Effector memory CD8-positive, alpha-beta T cell (primary cell): ENCODE measurements at regions not wholly inside any gene's neighbourhood (a gene's known extent, or its start where the extent isn't known, plus 50 kb on each side); places are given as distances from the start of the nearest gene placed in this dataset.

Source experiments
- ATAC-seq: fragments of 150-1000 bp; cut with Tn5 transposase; replicated peaks from 2 replicates; pipeline ENCODE4 v1.10.0; 2021; ENCODE audit warnings: mild to moderate bottlenecking, moderate library complexity
- DNase-seq, 3 experiments: peaks; one replicate each; pipeline ENCODE4 v3.0.0; 2021
- H3K27ac Mint-ChIP-seq, 2 donors: one replicate each; pipeline ENCODE4 v1.8.0; 2022; ENCODE audit warnings: mild to moderate bottlenecking in 2 of 2, mixed read lengths in 2 of 2, moderate library complexity in 2 of 2
- H3K27me3 Mint-ChIP-seq, 2 donors: one replicate each; pipeline ENCODE4 v1.8.0; 2022; ENCODE audit warnings: mixed read lengths in 2 of 2
- H3K36me3 Mint-ChIP-seq: one replicate; pipeline ENCODE4 v1.8.0; 2022; ENCODE audit warnings: mild to moderate bottlenecking, moderate library complexity, mixed read lengths; ENCODE audit not compliant: insufficient read depth
- H3K4me1 Mint-ChIP-seq, 2 donors: one replicate each; pipeline ENCODE4 v1.8.0; 2022; ENCODE audit warnings: low read depth in 2 of 2, mixed read lengths in 2 of 2
- H3K4me3 Mint-ChIP-seq, 2 donors: one replicate each; pipeline ENCODE4 v1.8.0; 2022; ENCODE audit warnings: mild to moderate bottlenecking in 2 of 2, mixed read lengths in 2 of 2, moderate library complexity in 2 of 2
- H3K9me3 Mint-ChIP-seq, 2 donors: one replicate each; pipeline ENCODE4 v1.8.0; 2022; ENCODE audit warnings: mixed read lengths in 2 of 2

DNA sequence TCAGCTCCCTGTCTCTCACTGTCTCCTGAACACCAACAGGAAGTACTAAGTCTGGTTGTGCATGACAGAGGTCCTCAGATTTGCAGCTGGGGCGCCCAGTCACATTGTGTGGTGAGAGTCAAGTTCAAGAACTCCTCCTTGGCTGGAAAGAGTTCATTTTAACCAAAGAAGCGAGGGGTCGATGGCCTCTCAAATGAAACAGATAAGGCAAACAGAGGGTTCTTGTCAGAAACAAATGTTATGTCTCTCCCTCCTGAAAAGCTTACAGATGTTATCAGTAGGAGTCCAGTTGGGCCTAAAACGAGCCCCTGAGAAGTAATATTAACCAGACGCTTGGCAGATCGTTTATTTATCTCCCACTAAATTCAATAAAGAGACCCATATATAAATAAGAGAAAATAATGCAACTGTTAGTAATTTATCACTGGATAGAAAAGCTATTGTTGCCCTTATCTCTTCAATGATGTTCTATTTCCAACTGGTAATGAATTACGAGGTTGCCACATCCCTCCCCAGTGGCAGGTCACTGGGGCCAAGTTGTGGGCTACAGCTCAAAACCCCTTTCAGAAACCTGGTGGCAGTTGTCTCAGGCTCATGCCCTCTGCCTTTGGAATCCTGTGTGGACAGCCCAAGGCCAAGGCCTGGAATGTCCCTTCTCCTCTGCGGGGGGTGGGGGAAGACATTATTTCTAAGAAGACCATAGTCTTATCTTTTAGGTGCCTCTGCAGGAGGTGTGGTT, 307.5 kb upstream of the DYNLRB2 start:
- no peaks in the 10 kb centered on the region for H3K9me3 Mint-ChIP-seq
- no peak overlapping the region for H3K27ac Mint-ChIP-seq
- no peak for DNase-seq
- H3K27me3 Mint-ChIP-seq, result peaks cover 10 to 15% of the 10 kb centered on the region in 2 donors
- no peaks in the 10 kb centered on the region for H3K36me3 Mint-ChIP-seq
- no peak overlapping the region for H3K4me3 Mint-ChIP-seq
- no peak for ATAC-seq
- no peaks in the 10 kb centered on the region for H3K4me1 Mint-ChIP-seq

DNA sequence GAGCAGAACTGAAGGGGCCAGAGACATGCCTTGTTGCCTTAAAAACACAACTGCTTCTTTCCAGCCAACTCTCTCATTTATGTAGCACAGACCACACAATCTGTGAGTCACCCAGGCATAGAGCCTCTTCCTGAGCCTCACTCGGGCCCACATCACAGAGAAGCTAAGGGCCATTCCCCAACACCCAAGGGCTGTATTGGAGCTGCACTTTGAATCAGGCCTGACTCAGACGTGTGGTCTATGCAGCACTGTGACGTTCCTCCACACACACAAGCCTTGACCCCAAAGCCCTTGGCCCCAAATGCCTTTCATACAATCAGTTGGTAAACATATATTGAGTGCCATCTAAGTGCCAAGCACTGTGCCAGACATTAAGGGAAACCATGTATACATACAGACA, 308.9 kb upstream of the DYNLRB2 start:
- H3K4me3 Mint-ChIP-seq, result no peak overlapping the region
- DNase-seq (no peak), ATAC-seq (no peak)

DNA sequence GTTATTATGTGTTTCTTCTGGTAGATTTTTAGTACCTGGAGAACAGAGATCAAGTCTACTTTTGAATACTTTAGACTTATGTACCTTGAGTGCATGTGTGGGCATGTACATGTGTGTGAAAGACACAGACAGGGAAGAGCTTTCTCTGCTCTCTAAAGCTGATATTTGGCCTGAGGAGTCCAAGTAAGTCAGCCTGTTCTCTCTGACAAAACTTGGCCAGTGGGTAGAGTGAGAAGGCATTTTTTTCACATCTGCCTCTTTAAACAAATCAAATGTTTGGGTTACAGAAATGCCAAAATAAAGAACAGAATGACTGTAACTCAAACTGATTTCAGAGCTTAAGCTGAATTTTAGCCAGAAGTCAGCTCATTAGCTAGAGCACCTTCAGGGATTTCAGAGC, 309.7 kb upstream of the DYNLRB2 start:
- DNase-seq (no peak), ATAC-seq (no peak)
- no peaks in the 10 kb centered on the region for H3K9me3 Mint-ChIP-seq
- H3K36me3 Mint-ChIP-seq, result no peaks in the 10 kb centered on the region
- H3K27me3 Mint-ChIP-seq, result peaks cover 15 to 16% of the 10 kb centered on the region in 2 donors
- H3K27ac Mint-ChIP-seq, result no peak overlapping the region
- no peaks in the 10 kb centered on the region for H3K4me1 Mint-ChIP-seq
- H3K4me3 Mint-ChIP-seq, result no peak overlapping the region

More for the DNA sequence above, 308.9 kb upstream of the DYNLRB2 start:
- Mint-ChIP-seq H3K27ac (no peak overlapping the region), H3K27me3 (peaks cover 9 to 15% of the 10 kb centered on the region in 2 donors), H3K36me3 (no peaks in the 10 kb centered on the region), H3K4me1 (no peaks in the 10 kb centered on the region), H3K9me3 (no peaks in the 10 kb centered on the region)

DNA sequence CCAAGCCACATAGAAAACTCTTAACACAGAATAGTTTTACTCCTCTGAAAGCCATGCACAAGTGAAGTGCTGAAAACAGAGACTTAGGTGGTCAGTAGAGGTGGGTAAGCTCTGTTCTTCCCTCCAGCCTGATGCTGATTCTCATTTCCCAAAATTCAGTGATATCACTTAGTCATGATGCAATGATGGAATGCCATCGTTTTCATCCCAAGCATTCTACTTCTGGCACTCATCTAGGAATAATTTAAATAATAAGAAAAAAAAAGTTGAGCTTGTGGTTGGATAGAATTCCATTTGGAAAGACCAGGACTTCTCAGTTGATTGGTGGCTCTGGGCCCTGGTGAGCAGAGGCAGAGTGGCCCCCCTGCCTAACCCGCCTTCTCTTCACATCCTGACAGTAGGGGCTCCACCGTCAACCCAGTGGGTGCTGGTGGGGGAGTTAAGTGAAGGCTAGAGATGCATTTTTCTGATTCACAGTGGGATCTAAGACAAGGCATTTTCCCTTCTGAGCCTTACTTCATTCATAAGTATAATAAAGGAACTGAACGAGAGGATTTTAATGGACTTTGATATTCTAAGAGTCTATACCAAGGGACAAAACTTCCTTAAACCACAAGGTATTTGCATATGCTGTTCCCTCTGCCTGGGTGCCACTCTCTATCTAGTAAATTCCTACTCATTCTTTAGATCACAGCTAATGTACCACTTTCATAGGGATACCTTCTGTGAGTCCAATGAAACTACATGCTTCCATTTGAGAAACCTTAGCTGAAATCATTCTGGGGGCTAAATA, 310.3 kb upstream of the DYNLRB2 start:
- Mint-ChIP-seq H3K27ac (no peak overlapping the region), H3K4me3 (no peak overlapping the region), H3K9me3 (no peaks in the 10 kb centered on the region), H3K36me3 (no peaks in the 10 kb centered on the region), H3K27me3 (peaks cover 15 to 16% of the 10 kb centered on the region in 2 donors), H3K4me1 (no peaks in the 10 kb centered on the region)
- ATAC-seq, result no peak
- no peak for DNase-seq

DNA sequence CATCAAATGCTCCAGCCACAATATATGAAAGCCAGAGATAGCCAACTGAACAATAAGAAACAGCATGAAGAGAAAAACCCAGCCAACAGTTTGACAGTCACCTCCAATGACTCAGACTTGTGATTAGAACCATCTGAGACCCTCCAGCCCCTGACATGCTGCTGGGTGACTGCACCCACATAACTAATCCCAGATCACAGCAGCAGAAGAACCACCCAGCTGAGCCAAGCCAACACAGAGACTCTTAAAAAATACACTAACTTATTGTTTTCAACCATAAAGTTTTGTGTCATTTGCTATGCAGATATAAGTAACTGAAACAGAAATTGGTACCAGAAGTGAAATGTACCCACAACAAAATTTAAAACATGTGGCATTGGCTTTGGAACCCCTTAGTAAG, 314.3 kb upstream of the DYNLRB2 start:
- Mint-ChIP-seq H3K27me3 (peaks cover 6 to 21% of the 10 kb centered on the region in 2 donors), H3K4me1 (no peaks in the 10 kb centered on the region), H3K9me3 (no peaks in the 10 kb centered on the region), H3K36me3 (no peaks in the 10 kb centered on the region), H3K4me3 (no peak overlapping the region), H3K27ac (no peak overlapping the region)
- DNase-seq (no peak), ATAC-seq (no peak)

DNA sequence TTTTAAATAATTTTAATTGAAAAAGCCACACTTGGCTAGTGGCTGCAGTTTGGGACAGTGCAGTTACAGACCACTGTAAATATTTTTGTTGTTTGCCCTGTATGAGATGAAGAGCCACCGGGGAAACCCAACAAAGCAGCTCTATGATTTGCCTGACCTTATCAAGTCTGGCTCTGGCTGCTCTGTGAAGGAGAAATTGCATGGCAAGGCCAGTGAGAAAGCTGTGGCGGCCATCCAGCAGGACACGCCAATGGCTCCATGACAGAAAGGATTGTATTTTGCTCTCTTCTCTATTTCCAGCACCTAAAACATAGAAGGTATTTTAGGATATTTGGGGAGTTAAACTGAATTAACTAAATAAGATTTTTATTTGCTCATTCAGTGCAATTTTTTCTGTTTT, 330.0 kb upstream of the DYNLRB2 start:
- peaks cover 0 to 3% of the 10 kb centered on the region in 2 donors for H3K9me3 Mint-ChIP-seq
- peaks cover 36 to 41% of the 10 kb centered on the region in 2 donors for H3K27me3 Mint-ChIP-seq
- no peaks in the 10 kb centered on the region for H3K4me1 Mint-ChIP-seq
- H3K36me3 Mint-ChIP-seq, result no peaks in the 10 kb centered on the region
- ATAC-seq, result no peak
- DNase-seq, result no peak
- no peak overlapping the region for H3K4me3 Mint-ChIP-seq
- no peak overlapping the region for H3K27ac Mint-ChIP-seq

DNA sequence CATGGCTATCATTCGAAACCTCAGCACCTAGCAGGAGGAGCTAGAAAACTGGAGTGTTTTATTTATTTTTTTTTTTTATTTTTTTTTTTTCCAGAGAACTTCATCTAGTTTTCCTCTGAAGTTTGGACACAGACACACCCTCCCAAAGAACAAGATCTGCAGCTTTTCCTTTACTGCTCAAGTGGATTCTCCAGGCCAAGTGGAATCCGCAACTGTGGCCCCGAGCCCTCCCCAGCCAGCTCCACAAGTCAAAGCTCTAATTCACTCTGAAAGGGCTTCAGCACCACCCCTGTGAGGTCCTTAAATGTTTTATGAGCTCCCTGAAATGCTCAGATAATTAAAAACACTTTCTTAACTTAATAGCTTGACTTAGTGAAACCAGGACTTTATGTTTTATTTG, 332.1 kb upstream of the DYNLRB2 start:
- Mint-ChIP-seq H3K36me3 (no peaks in the 10 kb centered on the region), H3K27me3 (peaks cover 27 to 36% of the 10 kb centered on the region in 2 donors), H3K27ac (no peak overlapping the region), H3K9me3 (no peaks in the 10 kb centered on the region), H3K4me3 (no peak overlapping the region), H3K4me1 (no peaks in the 10 kb centered on the region)
- DNase-seq (no peak), ATAC-seq (no peak)

DNA sequence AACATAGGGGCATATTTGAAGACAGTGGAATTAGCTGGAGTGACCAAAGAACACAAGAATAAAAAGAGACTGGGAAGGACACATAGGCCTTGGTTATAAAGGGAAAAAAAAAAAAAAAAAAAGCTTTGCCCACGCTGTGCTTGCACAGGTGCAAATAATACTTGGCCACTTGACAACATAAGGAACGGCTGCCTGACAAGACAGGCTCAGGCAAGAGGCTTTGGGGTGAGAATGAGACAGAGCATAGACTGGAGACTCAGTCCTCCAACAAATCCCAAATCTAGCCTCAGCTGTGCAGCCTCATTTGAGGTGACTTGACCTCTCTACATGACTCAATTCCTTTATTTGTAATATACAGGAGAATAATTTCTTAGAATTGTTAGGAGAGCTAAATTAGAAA, 332.8 kb upstream of the DYNLRB2 start:
- ATAC-seq (no peak), DNase-seq (no peak)
- Mint-ChIP-seq H3K36me3 (no peaks in the 10 kb centered on the region), H3K4me3 (no peak overlapping the region), H3K4me1 (no peaks in the 10 kb centered on the region), H3K9me3 (no peaks in the 10 kb centered on the region), H3K27ac (no peak overlapping the region), H3K27me3 (peaks cover 22 to 32% of the 10 kb centered on the region in 2 donors)

DNA sequence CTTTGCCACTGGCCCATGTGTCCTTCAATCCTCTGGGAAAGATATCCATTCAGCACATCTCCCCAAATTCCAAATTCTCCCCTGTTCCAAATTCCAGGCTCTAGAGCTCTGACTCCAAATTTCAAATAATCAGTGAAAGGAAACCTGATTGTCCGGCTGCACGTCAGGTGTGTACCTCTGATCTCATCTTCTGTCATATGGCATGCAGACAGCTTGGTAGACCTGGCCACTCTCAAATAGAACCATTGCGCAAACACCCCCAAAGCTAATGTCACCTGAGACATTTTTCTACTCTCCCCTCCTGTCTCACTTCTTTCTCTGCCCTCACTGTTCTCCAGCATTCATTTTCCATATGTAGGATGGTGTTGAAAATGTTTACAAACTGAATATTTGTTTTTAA, 337.0 kb upstream of the DYNLRB2 start:
- DNase-seq, result no peak
- no peak for ATAC-seq
- Mint-ChIP-seq H3K4me3 (no peak overlapping the region), H3K4me1 (no peaks in the 10 kb centered on the region), H3K9me3 (no peaks in the 10 kb centered on the region), H3K27ac (no peak overlapping the region), H3K36me3 (no peaks in the 10 kb centered on the region), H3K27me3 (peaks cover 11 to 39% of the 10 kb centered on the region in 2 donors)

DNA sequence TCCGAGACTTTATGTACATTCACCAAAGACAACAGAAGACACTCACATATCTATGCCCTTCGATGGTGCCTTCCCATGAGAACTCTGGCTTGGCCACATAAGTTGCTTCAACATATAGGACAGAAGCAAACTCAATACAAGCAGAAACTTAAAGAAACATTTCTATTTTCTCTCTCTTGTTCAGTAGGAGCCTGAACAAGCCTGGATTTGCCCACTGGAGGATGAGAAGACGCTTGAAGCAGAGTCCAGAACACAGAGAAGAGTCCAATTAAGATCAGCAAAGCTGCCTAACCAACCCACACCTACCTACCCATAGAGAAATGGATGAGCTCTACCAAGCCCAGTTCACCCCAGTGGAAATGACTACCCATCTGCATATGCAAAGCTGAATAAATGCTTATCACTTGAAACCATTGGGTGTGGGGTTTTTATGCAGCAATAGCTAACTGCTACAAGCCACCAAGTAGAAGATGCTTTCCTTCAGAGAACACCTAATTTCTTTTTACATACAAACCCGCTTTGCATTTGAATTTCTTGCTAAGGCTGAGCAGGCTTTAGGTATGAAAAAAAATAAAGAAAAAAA, 337.9 kb upstream of the DYNLRB2 start:
- Mint-ChIP-seq H3K27me3 (peaks cover 11 to 36% of the 10 kb centered on the region in 2 donors), H3K4me3 (no peak overlapping the region), H3K4me1 (no peaks in the 10 kb centered on the region), H3K27ac (no peak overlapping the region), H3K36me3 (no peaks in the 10 kb centered on the region), H3K9me3 (no peaks in the 10 kb centered on the region)
- no peak for DNase-seq
- no peak for ATAC-seq

DNA sequence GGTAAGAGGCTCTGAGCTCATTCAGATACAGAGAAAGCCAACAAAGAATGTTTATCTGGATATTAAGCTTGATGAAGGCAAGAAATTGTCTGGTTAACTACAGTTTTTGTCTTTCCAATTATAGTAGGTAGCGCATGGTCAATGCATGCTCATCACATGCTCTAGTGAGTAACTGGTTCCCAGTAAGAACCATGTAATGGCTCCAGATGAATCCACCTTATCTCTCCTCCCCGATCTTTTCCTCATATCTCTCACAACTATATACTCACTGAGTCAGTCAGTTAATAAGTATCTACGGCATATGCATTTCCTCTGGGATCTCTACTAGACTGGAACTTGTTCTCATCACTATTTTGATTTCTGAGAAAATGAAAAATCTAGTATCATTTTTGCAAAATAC, 340.7 kb upstream of the DYNLRB2 start:
- Mint-ChIP-seq H3K9me3 (no peaks in the 10 kb centered on the region), H3K4me1 (no peaks in the 10 kb centered on the region), H3K27ac (no peak overlapping the region), H3K27me3 (peaks cover 0 to 25% of the 10 kb centered on the region in 2 donors), H3K4me3 (no peak overlapping the region), H3K36me3 (no peaks in the 10 kb centered on the region)
- ATAC-seq, result no peak
- DNase-seq, result no peak

DNA sequence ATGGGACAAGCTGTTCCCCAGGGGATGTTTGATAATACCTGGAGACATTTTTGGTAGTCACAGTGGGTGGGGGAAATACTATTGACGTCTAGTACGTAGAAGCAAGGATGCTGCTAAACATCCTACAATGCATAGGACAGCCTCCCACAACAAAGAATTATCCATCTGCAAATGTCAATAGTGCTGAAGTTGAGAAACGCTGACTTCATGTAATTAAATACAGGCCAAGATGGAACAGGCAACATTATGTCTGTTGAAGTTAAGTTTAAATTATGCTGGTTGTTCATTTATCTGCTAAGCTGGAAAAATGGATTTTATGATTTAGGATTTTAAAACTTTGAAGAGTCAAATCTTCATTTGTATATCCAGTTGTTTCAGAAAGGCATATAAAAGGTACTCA, 341.2 kb upstream of the DYNLRB2 start:
- Mint-ChIP-seq H3K27ac (no peak overlapping the region), H3K4me3 (no peak overlapping the region), H3K36me3 (no peaks in the 10 kb centered on the region), H3K9me3 (no peaks in the 10 kb centered on the region), H3K27me3 (peaks cover 0 to 21% of the 10 kb centered on the region in 2 donors), H3K4me1 (no peaks in the 10 kb centered on the region)
- ATAC-seq, result no peak
- no peak for DNase-seq

DNA sequence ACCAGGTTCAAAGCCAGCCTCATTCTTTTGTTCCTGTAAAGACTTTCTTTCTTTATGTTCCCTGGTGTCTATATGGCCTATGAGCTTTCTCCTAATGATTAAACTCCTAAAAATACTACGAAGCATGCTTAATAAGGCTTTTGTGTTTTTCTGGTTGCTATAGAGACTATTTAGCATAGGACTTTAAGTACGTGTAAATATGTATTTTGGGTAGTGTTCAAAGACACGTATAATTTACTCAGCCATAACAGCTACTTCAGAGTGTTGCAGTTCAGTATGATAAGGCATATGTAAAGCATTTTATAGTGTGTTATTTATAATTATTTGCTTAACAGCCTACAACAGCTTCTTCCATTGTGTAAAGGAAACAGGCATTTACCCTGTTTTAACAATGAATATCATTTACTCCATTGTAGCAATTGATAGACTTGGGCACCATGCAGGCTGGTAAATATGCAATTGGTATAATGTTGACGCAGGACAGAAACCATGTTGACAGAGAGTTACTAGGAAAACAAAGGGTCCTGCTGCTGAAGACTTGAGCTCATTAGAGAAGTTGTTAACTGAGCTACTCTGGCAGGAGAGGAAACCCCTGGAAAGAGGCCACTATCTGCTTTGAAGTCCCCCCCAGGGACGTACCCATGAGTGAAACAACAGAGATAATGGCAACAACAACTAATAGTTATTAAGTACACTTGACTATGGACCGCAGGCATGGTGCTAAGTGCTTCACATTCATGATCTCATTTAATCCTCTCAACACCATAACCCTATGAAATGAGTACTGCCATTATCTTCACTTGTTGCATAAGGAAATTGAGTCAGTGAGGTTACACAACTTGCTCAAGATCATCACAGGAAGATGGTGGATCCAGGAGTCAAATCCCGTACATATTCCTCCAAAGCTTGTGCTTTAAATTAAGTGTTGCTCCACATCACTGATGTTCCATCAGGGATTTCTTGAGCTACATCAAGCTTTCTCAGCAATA, 342.2 kb upstream of the DYNLRB2 start:
- Mint-ChIP-seq H3K9me3 (no peaks in the 10 kb centered on the region), H3K4me1 (no peaks in the 10 kb centered on the region), H3K36me3 (no peaks in the 10 kb centered on the region), H3K4me3 (no peak overlapping the region), H3K27me3 (peaks cover 0 to 21% of the 10 kb centered on the region in 2 donors), H3K27ac (no peak overlapping the region)
- DNase-seq (no peak), ATAC-seq (no peak)
